ENCODE measurements at regions not wholly inside any gene's neighbourhood (a gene's known extent, or its start where the extent isn't known, plus 50 kb on each side); places are given as distances from the start of the nearest gene placed in this dataset.
"Not testable (repeated sequence)": the region's sequence is repeated elsewhere in the genome, so short reads cannot be mapped to it uniquely, and the experiment has no call there.

DNA sequence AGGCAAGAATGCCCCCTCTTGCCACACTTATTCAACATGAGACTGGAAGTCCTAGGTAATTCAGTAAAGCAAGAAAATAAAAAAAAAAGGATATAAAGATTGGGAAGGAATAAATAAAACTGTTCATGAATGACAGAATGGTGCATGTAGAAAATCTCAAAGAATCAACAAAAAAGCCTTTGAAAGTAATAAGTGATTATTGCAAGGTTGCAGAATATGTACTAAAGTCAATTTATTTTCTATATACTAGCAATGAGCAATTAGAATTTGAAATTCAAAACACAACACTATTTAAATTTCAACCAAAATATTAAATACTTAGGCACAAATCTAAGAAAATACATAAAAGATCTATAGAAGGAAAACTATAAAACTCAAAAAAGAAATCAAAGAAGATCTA is 58.6 kb downstream of the MAGEA10 start:
- Histone ChIP-seq H3K36me3 (no peaks in the 10 kb centered on the region), H3K27me3 (no peaks in the 10 kb centered on the region), H3K4me3 (no peak overlapping the region), H3K9me3 (no peaks in the 10 kb centered on the region)
- DNase-seq = no peak

DNA sequence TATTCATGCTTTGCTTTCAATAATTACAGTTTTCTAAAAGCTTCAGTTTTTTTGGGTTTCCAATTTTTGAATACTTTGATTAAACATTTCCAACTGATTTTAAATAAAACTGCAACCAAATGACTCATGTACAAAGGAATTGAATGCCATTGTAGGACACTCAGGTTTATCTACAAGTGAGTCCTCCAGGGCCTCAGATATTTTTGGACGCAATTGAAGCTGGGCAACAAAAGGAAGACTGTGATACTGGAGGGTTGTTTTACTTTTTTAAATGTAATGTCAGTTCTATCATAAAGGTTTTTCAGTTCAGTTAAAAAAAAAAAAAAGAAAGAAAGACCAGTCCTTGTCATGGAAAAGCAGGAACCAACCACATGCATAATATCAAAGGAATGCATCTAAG is 64.2 kb downstream of the MAGEA10 start:
- Histone ChIP-seq H3K27me3 (no peaks in the 10 kb centered on the region), H3K9me3 (no peaks in the 10 kb centered on the region), H3K4me3 (no peak overlapping the region), H3K36me3 (no peaks in the 10 kb centered on the region)
- DNase-seq = no peak

DNA sequence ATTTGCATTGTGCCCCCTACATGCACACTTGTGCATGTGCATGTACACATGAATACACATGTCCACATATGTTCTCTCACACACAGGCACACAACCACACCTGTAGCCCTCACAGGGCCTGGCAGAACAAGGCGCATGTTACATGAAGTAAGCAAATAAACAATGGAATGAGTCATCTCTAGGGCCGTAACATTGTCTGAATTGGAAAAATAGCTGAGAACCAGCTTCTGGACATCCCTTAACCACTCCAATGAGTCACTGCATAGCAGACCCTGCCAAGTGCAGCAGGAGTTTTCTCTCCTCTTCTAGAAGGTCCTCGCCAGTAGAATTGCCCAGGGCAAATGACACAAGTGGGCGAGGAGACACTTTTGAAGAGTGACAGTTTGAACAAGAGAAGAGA is 66.1 kb downstream of the MAGEA10 start:
- Histone ChIP-seq H3K4me3 (no peak overlapping the region), H3K27me3 (no peaks in the 10 kb centered on the region), H3K9me3 (no peaks in the 10 kb centered on the region), H3K36me3 (no peaks in the 10 kb centered on the region)
- peak; percentile 80 for DNase-seq

DNA sequence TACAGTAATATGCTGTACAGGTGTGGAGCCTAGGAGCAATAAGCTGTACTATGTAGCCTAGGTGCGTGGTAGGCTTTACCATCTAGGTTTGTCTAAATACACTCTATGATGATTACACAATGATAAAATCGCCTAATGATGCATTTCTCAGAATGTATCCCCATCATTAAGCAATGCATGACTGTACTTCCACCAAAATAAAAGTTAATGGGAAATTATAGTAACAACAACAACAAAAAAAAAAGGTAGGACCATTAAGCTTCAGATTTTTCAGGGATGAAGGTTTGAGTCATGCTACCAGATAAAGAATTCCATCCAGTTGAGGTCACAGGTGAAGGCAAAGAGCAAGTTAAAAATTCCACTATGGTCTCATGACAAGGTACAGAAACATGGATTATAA is 68.2 kb downstream of the MAGEA10 start:
- no peaks in the 10 kb centered on the region for H3K9me3 ChIP-seq
- H3K4me3 ChIP-seq = no peak overlapping the region
- DNase-seq = no peak
- H3K36me3 ChIP-seq = no peaks in the 10 kb centered on the region
- no peaks in the 10 kb centered on the region for H3K27me3 ChIP-seq

DNA sequence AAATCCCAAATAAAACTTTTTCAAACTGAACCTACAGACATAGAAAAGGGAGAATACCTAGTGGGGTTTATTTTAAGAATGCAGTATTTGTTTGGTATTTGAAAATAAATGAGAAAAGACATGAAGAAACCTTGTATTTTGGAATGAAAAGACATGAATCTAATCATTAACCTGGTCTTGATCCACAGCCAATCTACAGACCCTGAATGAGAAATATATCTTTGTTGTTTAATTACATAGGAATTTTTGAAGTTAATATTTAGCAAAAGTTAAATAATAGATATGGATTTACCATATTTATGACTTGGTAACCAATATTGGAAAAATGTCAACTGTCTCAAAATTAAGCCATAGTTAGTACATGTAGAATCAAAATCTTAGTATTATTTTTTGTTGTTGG is 76.8 kb downstream of the MAGEA10 start:
- H3K36me3 ChIP-seq = no peaks in the 10 kb centered on the region
- no peaks in the 10 kb centered on the region for H3K27me3 ChIP-seq
- no peak overlapping the region for H3K4me3 ChIP-seq
- no peak for DNase-seq
- no peaks in the 10 kb centered on the region for H3K9me3 ChIP-seq

DNA sequence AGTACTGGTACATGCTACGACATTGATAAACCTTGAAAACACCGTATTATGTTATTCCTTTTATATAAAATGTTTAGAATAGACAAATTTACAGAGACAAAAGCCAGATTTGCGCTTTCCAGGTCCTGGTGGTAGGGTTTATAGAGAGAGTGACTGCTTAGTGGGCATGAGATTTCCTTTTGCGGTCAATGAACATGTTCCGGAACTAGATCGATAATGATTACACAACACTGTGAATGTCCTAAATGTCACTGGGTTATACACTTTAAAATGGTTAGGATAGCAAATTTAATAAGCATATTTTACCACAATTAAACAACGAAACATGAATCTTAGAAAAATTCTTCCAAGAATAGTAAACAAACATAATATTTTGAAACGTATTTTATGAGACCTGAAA is 77.3 kb downstream of the MAGEA10 start:
- Histone ChIP-seq H3K27me3 (no peaks in the 10 kb centered on the region), H3K36me3 (no peaks in the 10 kb centered on the region), H3K9me3 (no peaks in the 10 kb centered on the region), H3K4me3 (no peak overlapping the region)
- no peak for DNase-seq

DNA sequence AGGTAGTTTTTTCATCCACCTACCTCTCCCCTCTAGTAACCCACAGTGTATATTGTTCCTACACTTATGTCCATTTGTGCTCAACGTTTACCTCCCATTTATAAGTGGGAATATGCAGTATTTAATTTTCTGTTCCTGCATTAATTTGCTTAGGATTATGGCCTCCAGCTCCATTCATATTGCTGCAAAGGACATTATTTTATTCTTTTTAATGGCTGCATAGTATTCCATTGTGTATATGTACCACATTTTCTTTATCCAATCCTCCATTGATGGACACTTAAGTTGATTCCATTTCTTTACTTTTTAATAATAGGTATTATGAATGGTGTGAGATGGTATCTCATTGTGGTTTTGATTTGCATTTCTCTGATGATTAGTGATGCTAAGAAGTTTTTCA is 76.1 kb upstream of the GABRE start:
- not testable (repeated sequence) for DNase-seq, H3K4me3 ChIP-seq, H3K27me3 ChIP-seq, H3K9me3 ChIP-seq, H3K36me3 ChIP-seq

DNA sequence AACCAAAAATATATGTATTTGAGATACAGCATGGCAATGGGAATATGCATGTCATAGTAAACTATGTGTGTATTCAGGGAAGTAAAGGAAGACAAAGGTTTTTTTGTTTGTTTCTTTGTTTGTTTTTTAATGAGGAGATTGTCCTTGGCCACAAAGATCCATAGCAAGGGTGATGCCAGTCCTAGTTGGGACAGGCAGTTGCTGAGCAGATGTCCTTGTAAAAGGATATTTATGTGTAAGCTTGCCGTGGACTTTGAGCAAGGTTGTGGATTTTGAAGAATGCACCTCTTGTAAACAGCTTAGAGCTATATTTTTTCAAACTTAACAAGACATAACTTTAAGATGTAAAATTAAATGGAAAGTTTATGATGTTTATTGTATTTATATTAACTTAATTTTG is 69.9 kb upstream of the GABRE start:
- no peak for DNase-seq
- H3K27me3 ChIP-seq = no peaks in the 10 kb centered on the region
- no peaks in the 10 kb centered on the region for H3K9me3 ChIP-seq
- H3K4me3 ChIP-seq = no peak overlapping the region
- H3K36me3 ChIP-seq = no peaks in the 10 kb centered on the region

DNA sequence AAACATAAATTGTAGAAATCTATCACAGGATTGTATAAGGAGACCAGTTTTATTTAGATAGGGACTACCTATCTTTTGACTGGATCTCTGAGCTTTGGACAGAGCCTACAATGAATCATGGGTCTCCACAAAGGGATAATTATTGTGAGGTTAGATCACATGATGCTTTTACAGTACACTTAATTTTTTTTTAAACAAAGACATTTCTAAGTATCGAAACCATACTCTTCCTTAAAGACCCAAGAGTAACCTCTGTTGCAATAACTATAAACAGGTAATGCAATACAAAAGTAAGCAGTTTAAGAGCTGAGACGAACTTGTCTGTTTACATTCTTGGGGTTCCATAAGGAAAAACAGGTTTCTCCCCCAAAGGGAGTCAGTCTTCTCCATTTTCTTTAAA is 64.3 kb upstream of the GABRE start:
- Histone ChIP-seq H3K4me3 (no peak overlapping the region), H3K9me3 (no peaks in the 10 kb centered on the region), H3K27me3 (no peaks in the 10 kb centered on the region), H3K36me3 (no peaks in the 10 kb centered on the region)
- DNase-seq = no peak

DNA sequence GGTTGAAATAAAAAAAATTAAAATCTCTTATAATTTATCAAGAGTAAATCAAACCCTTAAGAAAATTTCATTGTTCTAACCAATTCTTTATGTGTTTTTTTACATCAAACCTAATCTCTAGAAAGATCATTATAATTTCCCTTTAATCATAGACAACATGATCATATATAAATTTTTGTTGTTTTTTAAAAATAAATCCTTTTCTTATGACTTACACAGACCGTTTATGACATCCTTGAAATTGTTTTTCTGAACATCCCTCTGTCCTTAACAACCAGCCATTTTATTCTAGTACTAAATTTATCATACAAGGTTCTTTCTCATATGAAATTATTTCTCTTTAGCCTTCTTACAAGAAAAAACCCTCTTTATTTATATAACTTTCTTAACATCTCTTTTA is 62.7 kb upstream of the GABRE start:
- DNase-seq = no peak
- Histone ChIP-seq H3K27me3 (no peaks in the 10 kb centered on the region), H3K4me3 (no peak overlapping the region), H3K9me3 (no peaks in the 10 kb centered on the region), H3K36me3 (no peaks in the 10 kb centered on the region)

DNA sequence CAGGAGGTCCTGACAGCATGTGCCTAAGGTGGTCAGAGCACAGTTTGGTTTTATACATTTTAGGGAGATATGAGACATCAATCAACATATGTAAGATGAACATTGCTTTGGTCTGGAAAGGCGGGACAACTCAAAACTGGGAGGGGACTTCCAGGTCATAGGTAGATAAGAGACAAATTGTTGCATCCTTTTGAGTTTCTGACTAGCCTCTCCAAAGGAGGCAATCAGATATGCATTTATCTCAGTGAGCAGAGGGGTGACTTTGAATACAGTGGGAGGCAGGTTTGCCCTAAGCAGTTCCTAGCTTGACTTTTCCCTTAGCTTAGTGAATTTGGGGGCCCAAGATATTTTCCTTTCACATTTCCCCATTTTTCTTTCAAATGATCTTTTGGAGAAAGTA is 56.9 kb upstream of the GABRE start:
- not testable (repeated sequence) for DNase-seq, H3K36me3 ChIP-seq, H3K4me3 ChIP-seq, H3K9me3 ChIP-seq, H3K27me3 ChIP-seq

DNA sequence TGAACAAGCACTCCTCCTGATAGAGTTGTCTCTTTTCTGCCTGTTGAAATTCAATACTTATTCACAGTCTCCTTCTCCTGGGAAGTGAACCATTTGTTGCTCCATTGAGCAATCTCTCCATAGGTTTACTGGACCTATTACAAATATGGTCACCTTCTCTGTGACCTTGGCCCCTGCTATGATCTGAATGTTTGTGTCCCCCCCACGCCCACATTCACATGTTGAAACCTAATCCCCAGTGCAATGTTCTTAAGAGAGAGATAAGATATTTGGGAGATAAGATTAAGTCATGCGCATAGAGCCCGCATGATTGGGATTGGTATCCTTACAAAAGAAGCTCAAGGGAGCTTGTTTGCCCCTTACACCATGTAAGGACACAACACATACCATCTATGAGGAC is 54.1 kb upstream of the GABRE start:
- H3K9me3 ChIP-seq = no peaks in the 10 kb centered on the region
- DNase-seq = no peak
- no peaks in the 10 kb centered on the region for H3K27me3 ChIP-seq
- no peak overlapping the region for H3K4me3 ChIP-seq
- no peaks in the 10 kb centered on the region for H3K36me3 ChIP-seq

DNA sequence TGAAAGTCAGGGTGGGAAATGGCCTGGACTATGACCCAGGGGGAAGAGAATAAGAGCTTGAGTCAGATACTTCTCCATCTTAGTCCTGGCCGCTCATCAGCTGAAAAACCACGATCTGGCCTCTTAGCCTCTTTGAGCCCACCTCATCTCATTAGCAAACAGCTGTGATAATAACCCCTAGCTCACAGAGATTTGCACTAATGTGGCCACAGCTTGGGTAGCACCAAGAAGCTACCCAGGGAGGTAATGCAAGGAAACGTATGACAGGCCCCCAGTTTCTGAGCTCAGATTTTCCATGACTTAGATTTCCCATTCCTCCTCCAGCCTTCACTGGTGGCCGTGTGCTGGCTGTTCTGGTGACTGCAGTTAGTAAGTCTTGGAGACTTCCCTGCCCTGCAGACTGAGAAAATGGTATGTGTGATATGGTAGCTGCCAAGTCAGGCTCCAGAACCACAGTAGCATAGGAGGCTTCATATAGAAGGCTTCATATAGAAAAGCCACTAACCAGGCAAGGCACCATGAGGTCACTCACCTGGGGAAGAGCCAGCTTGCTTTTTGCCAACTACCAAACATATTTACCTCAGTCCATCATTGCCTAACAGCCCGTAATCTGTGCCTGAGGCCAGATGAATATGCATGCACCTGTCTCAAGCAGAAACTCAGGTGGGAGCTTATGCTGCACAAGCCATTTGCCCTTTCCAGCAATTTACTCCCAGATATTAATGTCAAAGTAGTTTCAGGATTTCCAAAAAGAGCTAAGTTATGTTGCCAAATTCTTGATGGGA is 51.4 kb upstream of the GABRE start:
- no peak for DNase-seq
- Histone ChIP-seq H3K9me3 (no peaks in the 10 kb centered on the region), H3K36me3 (no peaks in the 10 kb centered on the region), H3K27me3 (no peaks in the 10 kb centered on the region), H3K4me3 (no peak overlapping the region)

DNA sequence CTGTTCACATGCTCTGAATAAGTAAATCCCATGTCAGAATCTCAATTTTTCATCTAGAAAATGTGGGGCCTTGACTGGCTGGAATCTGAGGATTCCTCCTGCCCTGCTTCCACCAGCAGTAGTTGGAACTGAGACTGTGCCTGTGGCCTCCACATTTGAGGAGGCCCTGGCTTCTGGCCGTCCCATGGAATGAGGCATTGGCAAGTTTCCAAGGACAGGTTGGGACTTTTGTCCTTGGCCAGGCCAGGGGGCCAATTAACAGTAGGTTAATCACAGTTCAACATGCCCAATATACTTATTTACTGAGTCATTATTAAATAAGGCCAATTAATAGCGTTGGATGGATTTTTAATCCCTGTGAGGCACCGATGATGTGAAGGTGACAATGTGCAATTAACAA is 50.2 kb upstream of the GABRE start:
- H3K4me3 ChIP-seq = no peak overlapping the region
- no peak for DNase-seq

More for the DNA sequence above, 50.2 kb upstream of the GABRE start:
- Histone ChIP-seq H3K36me3 (no peaks in the 10 kb centered on the region), H3K9me3 (no peaks in the 10 kb centered on the region), H3K27me3 (no peaks in the 10 kb centered on the region)

Data from MG63 (cell line).